ENCODE measurements at regions not wholly inside any gene's neighbourhood (a gene's known extent, or its start where the extent isn't known, plus 50 kb on each side); places are given as distances from the start of the nearest gene placed in this dataset.

DNA sequence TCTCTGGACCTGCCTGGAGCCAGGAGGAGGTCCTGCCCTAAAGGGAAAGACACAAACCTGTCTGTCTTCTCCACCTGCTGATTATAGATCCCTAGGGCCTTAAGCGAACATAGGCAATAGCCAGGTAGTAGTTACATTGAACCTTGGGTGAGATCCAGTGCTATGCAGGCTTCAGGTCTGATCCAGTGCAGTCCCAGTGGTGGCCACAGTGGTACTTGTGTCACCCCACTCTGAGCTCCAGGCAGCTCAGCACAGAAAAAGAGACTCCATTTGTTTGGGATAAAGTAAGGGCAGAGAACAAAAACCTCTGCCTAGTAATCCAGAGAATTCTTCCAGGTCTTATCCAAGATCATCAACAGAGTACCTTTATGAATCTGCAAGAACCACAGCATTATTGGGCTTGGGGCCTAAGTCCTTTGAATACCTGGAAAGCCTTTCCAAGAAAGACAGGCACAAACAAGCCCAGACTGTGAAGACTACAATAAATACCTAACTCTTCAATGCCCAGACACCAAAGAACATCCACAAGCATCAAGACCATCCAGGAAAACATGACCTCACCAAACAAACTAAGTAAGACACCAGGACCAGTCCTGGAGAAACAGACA is 60.4 kb upstream of the KTN1 start:
- no peak overlapping the region for H3K4me3 ChIP-seq (ENCODE audit: severe bottlenecking)
- H3K9me3 ChIP-seq (ENCODE audit: severe bottlenecking): no peaks in the 10 kb centered on the region
- TF ChIP-seq, protein P1, sequence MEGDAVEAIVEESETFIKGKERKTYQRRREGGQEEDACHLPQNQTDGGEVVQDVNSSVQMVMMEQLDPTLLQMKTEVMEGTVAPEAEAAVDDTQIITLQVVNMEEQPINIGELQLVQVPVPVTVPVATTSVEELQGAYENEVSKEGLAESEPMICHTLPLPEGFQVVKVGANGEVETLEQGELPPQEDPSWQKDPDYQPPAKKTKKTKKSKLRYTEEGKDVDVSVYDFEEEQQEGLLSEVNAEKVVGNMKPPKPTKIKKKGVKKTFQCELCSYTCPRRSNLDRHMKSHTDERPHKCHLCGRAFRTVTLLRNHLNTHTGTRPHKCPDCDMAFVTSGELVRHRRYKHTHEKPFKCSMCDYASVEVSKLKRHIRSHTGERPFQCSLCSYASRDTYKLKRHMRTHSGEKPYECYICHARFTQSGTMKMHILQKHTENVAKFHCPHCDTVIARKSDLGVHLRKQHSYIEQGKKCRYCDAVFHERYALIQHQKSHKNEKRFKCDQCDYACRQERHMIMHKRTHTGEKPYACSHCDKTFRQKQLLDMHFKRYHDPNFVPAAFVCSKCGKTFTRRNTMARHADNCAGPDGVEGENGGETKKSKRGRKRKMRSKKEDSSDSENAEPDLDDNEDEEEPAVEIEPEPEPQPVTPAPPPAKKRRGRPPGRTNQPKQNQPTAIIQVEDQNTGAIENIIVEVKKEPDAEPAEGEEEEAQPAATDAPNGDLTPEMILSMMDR (IDR thresholded peaks at IDR 0.05; ENCODE audit: poor library complexity, severe bottlenecking): no peak
- peak; percentile 40; the same call in 1 of the 3 replicates for ATAC-seq (ENCODE audit: low read depth)
- no peaks in the 10 kb centered on the region for H3K27me3 ChIP-seq (ENCODE audit: insufficient read depth, poor library complexity, severe bottlenecking)
- peaks cover 15% of the 10 kb centered on the region for H3K4me1 ChIP-seq (ENCODE audit: insufficient read depth, poor library complexity, severe bottlenecking)
- no peak for DNase-seq (ENCODE audit: low spot score)
- no peak overlapping the region for H3K27ac ChIP-seq (ENCODE audit: poor library complexity, severe bottlenecking)
- H3K36me3 ChIP-seq (ENCODE audit: low read depth): no peaks in the 10 kb centered on the region

DNA sequence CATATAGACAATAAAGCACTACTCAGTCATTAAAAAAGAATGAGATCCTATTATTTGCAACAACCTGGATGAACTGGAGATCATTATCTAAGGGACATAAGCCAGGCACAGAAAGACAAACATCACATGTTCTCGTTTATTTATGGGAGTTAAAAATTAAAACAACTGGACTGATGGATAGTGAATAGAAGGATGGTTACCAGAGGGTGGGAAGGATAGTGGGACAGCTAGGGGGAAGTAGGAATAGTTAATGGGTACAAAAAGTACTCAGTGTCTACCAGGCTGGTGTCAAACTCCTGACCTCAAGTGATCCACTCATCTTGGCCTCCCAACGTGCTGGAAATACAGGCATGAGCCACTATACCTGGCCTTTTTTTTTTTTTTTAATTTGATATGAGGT is 56.7 kb upstream of the KTN1 start:
- TF ChIP-seq, protein P1 (IDR thresholded peaks at IDR 0.05; ENCODE audit: poor library complexity, severe bottlenecking): no peak
- H3K27ac ChIP-seq (ENCODE audit: poor library complexity, severe bottlenecking): no peak overlapping the region
- H3K4me1 ChIP-seq (ENCODE audit: insufficient read depth, poor library complexity, severe bottlenecking): peaks cover 9% of the 10 kb centered on the region
- no peak for ATAC-seq (ENCODE audit: low read depth)
- no peaks in the 10 kb centered on the region for H3K9me3 ChIP-seq (ENCODE audit: severe bottlenecking)
- DNase-seq (ENCODE audit: low spot score): no peak
- no peak overlapping the region for H3K4me3 ChIP-seq (ENCODE audit: severe bottlenecking)
- no peaks in the 10 kb centered on the region for H3K27me3 ChIP-seq (ENCODE audit: insufficient read depth, poor library complexity, severe bottlenecking)
- H3K36me3 ChIP-seq (ENCODE audit: low read depth): no peaks in the 10 kb centered on the region
